NCI-H2107 treated with DMSO at 0.1 percent for 48 hours (cell line): ENCODE measurements at regions not wholly inside any gene's neighbourhood (a gene's known extent, or its start where the extent isn't known, plus 50 kb on each side); places are given as distances from the start of the nearest gene placed in this dataset.

Source experiments
- DNase-seq: peaks from one replicate; lab custom pipeline; 2025; ENCODE audit not compliant: unreplicated experiment; lab: John Stamatoyannopoulos, UW

GRCh38 chr2:207286106-207286505, 120.4 kb upstream of the KLF7 start:
- DNase-seq = no peak

DNA sequence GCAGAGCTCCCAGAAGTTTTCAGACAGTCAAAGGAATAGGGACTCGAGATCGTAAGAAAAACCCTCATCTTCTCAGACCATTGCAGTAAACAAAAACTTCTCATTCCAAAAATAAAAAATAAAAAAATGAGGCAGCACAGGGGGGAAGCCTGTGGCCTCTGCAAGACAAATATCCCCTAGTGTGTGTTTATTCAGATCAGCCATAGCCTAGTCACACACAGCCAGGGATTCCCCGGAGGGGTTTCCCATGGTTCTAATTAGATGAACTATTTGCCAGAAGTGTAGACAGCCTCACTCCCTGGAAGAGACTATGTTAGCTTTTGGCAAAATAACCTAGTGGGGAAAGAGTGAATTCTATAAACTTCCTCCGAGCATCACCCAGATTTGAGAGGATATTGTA, 122.9 kb upstream of the KLF7 start:
- DNase-seq = no peak

GRCh38 chr2:207289295-207290018, 123.7 kb upstream of the KLF7 start:
- no peak for DNase-seq

- no peak for DNase-seq
Measured at GRCh38 chr2:207290833-207291624, 125.3 kb upstream of the KLF7 start.

DNA sequence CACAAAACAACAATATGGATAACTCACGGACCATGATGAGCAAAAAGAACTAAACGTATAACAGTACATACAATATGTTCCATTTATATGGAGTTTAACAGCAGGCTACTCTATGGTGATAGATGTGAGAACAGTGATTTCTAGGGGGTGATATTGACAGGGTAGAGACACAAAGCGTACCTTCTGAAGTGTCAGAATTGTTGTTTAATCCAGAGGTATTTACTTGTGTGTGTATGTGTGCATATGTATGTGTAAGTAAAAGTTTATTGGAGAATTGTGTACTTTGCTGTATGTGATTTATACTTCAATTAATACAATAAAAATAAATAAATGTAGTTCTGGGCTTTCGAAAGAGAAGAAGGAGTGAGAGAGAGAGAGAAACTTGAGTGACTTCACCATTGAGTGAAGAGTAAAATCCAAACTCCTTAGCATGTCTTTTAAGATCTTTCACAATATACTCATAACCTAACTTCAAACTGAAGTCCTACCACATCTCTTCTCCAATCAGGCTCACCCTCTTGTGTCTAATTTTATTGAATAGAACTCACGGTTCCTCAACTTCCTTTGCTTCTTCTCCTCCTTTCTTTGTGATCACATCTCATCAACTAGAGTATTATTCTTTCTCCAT, 126.0 kb upstream of the KLF7 start:
- DNase-seq = no peak

- DNase-seq = no peak
Measured at GRCh38 chr2:207296265-207296948, 130.7 kb upstream of the KLF7 start.

DNA sequence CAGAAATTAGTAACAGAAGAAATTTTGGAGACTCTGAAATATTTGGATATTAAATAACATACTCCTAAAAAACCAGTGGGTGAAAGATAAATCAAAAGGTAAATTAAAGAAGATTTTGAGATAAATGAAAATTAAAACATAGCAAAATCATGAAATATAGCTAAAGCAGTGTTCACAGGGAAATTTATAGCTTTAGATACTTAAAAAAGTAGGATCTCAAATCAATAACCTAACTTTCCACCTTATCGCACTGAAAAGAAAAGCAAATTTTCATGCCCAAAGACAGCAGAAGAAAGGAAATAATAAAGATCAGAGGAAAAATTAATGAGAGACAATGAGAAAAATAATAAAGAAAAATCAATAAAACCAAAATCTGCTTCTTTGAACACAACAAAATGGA, 135.1 kb upstream of the KLF7 start:
- DNase-seq = no peak

GRCh38 chr2:207304761-207305160, 139.0 kb upstream of the KLF7 start:
- no peak for DNase-seq

- no peak for DNase-seq
Measured at GRCh38 chr2:207308519-207309224, 142.9 kb upstream of the KLF7 start.

DNA sequence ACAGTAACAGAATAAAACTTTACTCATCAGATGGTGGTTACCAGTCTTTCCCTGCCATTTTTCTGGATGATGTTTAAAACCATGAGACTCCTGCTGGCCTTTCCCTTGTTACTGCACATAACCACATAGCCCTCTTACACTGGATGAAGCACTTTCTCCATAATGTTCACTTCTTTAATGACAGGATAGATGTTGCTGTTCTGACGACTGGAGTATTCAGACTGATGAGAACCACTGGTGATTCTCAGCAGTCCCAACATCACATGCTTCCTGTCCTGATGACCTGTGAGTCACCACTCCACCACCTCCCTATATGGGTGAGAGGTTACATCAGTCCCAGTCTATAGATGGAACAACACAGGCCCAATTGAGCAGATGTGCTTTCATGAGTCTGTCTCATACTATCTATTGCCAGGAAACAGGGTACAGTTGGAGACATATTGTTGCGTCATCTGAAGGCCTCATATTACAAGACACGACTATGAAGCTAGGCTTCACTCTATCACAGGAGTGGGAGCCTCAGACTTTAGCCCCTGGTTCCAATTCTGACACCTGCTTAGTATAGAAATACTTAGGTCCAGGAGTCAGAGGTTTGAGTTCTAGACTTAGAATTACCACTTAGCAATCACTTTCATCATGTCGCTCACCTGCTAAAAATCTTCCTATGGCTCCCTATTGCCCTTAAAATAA, 145.7 kb upstream of the KLF7 start:
- DNase-seq = peak; percentile 86

DNA sequence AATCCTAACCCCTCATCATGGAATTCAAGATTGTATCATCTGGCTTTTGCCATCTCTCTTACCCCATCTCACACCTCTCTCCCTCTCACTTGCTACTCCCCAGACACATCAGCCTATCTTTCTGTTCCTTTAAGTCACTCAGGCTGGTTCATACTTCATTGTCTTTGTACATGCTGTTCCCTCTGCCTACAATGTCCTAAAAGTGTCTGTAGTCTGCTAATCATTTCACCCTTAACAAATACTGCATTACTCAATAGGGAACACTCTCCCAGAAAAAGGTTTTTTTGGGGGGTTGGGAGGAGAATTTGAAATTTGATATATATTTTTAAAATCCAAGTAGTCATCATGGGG, 146.2 kb upstream of the KLF7 start:
- no peak for DNase-seq

- DNase-seq = no peak
Measured at GRCh38 chr2:207313947-207314346, 148.2 kb upstream of the KLF7 start.

- DNase-seq = peak; percentile 68
Measured at GRCh38 chr2:207315131-207315530, 149.4 kb upstream of the KLF7 start.

DNA sequence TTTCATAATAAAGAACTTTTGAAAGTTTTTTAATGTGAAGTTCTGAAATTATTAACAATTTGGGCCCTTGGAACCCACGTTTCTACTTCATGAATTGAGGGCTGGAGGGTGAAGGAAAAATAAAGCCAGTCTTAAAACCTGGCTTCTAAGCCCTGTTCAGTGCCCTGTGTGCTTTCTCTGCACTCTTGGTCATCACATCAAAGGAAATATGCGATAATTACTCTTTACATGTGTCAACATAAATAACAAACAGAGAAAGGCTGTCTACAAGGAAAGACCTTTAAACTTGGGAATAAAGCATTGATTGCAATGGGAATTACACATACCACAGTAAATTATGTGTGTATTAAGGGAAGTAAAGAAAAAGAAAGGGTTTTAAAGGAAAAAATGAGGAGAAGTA, 150.7 kb upstream of the KLF7 start:
- no peak for DNase-seq

GRCh38 chr2:207316906-207317305, 151.2 kb upstream of the KLF7 start:
- DNase-seq = no peak

- DNase-seq = no peak
Measured at GRCh38 chr2:207317378-207317984, 151.7 kb upstream of the KLF7 start.

- no peak for DNase-seq
Measured at GRCh38 chr2:207318181-207318628, 152.5 kb upstream of the KLF7 start.

GRCh38 chr2:207319316-207319715, 153.6 kb upstream of the KLF7 start:
- no peak for DNase-seq

DNA sequence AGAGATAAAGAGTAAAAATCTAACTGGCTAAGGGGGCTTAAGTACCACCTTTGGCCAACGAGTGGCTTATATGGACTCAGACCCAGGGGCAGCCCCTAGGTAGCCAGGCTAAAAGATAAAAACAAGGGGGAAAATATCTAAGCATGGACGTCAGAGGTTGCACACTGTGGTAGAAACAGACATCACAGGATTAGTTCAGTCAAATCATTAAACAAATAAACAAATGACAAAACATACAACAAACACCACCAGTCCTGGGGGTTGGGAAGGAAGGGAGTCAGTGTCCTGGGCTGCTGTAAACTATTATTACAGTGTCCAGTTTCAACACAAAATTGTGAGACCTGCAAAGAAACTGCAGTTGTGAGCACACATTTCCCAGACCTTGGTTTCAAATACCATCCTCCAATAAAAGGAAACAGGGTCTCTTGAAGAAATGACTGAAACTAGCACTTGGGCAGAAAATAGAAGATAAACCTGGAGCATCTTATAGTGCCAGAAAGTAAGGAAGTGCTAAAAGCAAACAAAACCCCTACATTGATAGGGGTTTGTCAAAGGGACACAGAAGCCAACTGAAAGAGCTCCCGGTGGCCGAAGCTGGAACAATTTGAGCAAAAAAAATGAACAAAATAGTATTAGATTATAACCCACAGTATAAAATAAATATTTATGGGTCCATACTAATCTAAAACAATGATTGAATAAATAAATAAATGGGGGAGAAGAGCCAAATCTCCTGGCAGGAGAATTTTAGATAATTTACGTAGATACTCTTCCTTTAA, 154.8 kb upstream of the KLF7 start:
- no peak for DNase-seq
